ENCODE measurements at regions not wholly inside any gene's neighbourhood (a gene's known extent, or its start where the extent isn't known, plus 50 kb on each side); places are given as distances from the start of the nearest gene placed in this dataset.

DNA sequence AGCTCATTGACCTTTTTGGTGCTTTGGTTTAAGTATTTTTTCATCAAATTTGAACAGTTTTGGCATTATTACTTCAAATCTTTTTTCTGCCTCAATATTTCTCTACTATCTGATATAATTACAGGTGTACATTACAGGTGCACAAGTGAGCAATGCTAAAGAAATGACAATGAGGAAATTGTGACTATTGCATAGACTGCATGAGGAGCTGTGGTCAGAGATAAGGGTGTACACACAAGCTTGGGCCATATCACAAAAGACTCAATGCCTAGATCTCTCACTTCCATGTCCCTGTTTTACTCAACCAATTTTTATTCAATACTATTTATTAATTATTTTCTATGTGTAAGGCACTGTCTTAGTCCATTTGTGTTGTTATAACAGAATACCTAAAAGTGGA is 251.0 kb upstream of the UBASH3B start:
- TF ChIP-seq CTCF (IDR thresholded peaks at IDR 0.05; ENCODE audit: control extremely low read depth in 1 of 3, insufficient read depth in 1 of 3, low read depth in 1 of 3, low read length in 3 of 3) (no peak), EZH2 (IDR thresholded peaks at IDR 0.05; ENCODE audit: low read depth, low read length, severe bottlenecking) (no peak), CEBPB (IDR thresholded peaks at IDR 0.05; ENCODE audit: low read depth, low read length) (no peak), GTF2F1 (IDR thresholded peaks at IDR 0.05; ENCODE audit: borderline replicate concordance, low read depth, low read length) (no peak), SAP30 (IDR thresholded peaks at IDR 0.05; ENCODE audit: insufficient read depth, insufficient replicate concordance, low read length) (no peak), TCF12 (IDR thresholded peaks at IDR 0.05; ENCODE audit: low read depth, low read length) (no peak), POLR2A (IDR thresholded peaks at IDR 0.05; ENCODE audit: control extremely low read depth in 1 of 2, low read depth in 2 of 2, low read length in 2 of 2) (no peak), EGR1 (IDR thresholded peaks at IDR 0.05; ENCODE audit: borderline replicate concordance, low read depth, low read length) (no peak), MAX (IDR thresholded peaks at IDR 0.05) (no peak), BRCA1 (IDR thresholded peaks at IDR 0.05; ENCODE audit: low read depth, low read length) (no peak), SIN3A (conservative IDR thresholded peaks at IDR 0.05 in 1 of 2, IDR thresholded peaks at IDR 0.05 in 1 of 2; ENCODE audit: low read depth in 1 of 2, low read length in 2 of 2) (no peak)

All from H1 (cell line).